ENCODE measurements at regions not wholly inside any gene's neighbourhood (a gene's known extent, or its start where the extent isn't known, plus 50 kb on each side); places are given as distances from the start of the nearest gene placed in this dataset.

DNA sequence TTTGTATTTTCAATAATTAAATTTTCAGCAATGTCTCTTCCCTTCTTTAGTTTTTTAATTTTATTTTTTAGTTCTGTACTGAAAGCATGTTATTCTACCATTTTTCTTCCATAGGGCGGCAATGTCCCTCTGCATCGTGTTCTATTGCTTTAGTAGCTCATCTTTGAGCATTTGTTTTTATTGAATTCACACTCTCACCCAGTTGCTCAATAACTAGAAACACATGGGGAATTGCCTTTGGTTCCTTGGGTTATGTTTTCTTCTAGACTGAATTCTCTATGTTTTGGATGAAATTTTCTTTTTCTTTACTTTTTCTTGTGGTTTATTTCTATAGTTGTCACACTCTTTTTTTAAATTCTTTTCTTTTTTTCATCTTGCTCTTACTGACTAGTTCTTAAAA lies 233.8 kb upstream of the LDB2 start:
- TF ChIP-seq EZH2 (IDR thresholded peaks at IDR 0.05) (no peak), EZH2phosphoT487 (IDR thresholded peaks at IDR 0.05) (no peak)
- TF ChIP-seq, protein P1, sequence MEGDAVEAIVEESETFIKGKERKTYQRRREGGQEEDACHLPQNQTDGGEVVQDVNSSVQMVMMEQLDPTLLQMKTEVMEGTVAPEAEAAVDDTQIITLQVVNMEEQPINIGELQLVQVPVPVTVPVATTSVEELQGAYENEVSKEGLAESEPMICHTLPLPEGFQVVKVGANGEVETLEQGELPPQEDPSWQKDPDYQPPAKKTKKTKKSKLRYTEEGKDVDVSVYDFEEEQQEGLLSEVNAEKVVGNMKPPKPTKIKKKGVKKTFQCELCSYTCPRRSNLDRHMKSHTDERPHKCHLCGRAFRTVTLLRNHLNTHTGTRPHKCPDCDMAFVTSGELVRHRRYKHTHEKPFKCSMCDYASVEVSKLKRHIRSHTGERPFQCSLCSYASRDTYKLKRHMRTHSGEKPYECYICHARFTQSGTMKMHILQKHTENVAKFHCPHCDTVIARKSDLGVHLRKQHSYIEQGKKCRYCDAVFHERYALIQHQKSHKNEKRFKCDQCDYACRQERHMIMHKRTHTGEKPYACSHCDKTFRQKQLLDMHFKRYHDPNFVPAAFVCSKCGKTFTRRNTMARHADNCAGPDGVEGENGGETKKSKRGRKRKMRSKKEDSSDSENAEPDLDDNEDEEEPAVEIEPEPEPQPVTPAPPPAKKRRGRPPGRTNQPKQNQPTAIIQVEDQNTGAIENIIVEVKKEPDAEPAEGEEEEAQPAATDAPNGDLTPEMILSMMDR (IDR thresholded peaks at IDR 0.05) = no peak

Measured in neural progenitor cell (in vitro differentiated cells).